ENCODE measurements at regions not wholly inside any gene's neighbourhood (a gene's known extent, or its start where the extent isn't known, plus 50 kb on each side); places are given as distances from the start of the nearest gene placed in this dataset.

DNA sequence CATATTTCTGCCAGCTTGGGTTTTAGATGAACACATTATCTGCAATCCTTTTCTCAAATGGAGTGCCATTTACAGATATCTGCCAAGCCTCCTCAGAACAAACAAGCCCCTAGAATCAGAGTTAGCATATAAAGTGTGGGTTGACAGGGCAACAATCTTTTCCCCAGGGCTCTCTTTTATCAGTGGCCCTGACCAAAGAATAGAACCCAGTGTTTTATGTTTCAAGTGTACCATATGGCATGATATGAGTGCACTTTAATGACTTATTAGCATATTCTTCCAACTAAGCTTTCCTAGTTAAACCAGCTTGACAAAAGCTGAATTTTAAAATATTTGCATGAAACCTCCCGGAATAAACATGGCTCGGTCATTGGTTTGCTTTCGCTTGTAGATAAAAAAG, 57.3 kb downstream of the EVX1 start:
- DNase-seq (ENCODE audit: low read depth) = no peak
- in situ Hi-C loops (cut with HindIII; ENCODE audit: low pct_unique_long_range_greater_than_20kb, low sequenced_read_pairs) = no loop called here

DNA sequence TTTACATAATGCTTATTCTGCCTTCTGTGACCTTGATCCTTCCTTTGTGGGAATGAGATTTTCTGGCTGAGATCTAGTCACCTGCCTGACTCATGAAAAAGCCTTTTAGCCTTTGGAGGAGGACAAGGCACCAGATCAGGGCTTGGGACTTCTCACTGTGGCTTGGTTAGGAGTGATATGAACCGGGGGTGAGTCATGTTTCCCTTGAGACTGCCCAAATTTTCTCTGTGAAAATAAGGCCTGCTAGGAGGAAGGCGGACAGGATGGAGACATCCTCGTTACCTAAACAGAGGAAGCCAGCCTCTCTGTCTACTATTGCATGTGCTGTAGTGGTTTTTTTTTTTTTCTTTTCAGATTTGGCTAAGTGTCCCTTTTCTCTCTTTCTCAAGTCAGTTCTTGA, 57.8 kb downstream of the EVX1 start:
- no peak for DNase-seq (ENCODE audit: low read depth)
- in situ Hi-C loops (cut with HindIII; ENCODE audit: low pct_unique_long_range_greater_than_20kb, low sequenced_read_pairs) = no loop called here

DNA sequence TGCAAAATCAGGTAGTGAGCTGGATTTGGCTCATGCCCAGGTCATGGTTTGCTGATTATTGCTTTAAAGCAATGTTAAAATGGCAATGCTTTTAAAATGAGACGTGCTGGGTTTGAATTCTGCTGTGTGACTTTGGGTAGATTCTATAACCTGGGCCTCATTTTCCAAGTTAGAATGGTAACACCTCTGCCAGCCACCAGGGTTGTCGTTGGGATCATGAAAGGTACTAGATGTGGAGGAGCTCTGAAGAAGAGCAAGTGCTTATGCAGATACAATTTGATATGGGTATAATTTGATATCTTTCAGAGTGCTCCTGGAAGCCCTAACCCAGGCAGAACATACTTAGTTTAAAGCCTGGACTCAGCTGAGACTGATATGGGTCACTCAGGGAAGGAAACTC, 60.0 kb downstream of the EVX1 start:
- in situ Hi-C loops (cut with HindIII; ENCODE audit: low pct_unique_long_range_greater_than_20kb, low sequenced_read_pairs) = no loop called here
- DNase-seq (ENCODE audit: low read depth) = no peak

DNA sequence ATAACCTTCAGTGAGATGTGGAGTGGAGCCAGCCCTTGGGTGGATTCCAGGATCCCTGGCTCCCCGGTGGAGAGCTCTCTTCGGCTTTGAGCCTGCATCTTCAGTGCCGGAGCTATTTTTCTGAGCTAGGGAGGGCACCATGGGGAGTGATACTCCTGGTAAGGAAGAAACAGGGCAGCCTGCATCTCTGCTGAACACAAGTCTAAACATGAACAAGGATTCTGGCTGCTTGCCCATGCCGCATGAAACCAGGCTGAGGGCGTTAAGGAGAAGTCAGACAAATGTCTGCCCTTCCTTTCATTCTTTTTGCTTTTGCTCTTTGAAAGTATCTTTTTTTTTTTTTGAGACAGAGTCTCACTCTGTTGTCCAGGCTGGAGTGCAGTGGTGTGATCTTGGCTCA, 60.4 kb downstream of the EVX1 start:
- in situ Hi-C loops (cut with HindIII; ENCODE audit: low pct_unique_long_range_greater_than_20kb, low sequenced_read_pairs) = no loop called here
- DNase-seq (ENCODE audit: low read depth) = no peak

DNA sequence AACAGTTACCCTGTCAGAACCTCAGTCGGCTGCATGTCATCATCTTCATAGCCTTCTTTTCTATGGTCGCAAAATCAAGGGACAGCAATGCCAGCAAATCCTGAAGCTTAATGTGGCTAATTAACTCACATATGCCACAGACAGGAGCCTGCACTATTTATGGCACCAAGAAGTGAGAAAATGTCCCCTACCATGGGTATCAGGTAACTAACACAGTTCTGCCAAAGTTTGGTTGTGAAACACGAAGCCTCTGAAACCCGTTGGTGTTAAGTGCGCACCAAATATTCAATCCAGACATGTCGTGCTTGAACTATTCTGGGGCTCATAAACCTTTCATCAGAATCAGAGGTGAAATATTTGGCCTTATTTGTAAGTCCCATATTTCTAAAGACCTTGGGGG, 63.3 kb downstream of the EVX1 start:
- in situ Hi-C loops (cut with HindIII; ENCODE audit: low pct_unique_long_range_greater_than_20kb, low sequenced_read_pairs) = no loop called here

DNA sequence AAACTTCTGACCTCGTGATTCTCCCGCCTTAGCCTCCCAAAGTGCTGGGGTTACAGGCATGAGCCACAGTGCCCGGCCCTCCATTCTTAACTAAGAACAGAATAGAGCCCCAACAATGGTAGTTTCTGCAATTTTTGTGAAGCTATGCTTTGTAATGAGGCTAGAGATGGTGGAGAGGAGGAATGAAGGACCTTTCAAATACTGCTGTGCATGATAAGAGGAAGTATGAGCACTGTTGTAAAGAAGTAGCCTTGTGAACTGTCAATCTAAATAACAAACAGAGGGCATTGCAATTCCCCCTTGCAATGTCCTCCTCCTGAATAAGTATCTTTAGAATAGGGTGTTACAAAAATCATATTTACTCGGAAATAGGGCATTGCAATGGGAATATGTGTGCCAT, 70.2 kb downstream of the EVX1 start:
- no peak for DNase-seq (ENCODE audit: low read depth)
- in situ Hi-C loops (cut with HindIII; ENCODE audit: low pct_unique_long_range_greater_than_20kb, low sequenced_read_pairs) = no loop called here

More for the DNA sequence above, 63.3 kb downstream of the EVX1 start:
- no peak for DNase-seq (ENCODE audit: low read depth)

DNA sequence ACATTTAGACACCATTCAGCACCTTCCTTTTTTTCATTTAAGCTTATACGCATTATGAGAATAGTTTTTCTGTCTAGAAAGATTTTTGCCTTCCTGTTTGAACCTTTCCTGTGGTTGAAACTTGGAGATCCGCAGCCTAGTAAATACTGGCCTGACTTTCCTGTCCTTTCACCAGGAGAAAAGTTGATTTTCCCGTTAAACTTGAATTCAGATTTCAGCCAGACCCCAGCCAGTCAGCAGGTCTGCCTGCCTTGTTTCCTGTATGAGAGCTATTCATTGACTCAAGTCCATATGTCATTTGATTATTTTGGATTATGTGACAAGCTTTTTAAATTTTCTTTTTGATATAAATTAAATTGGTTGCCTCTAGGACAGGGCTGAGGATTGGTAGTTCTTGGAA, 71.5 kb downstream of the EVX1 start:
- no peak for DNase-seq (ENCODE audit: low read depth)
- in situ Hi-C loops (cut with HindIII; ENCODE audit: low pct_unique_long_range_greater_than_20kb, low sequenced_read_pairs) = no loop called here

DNA sequence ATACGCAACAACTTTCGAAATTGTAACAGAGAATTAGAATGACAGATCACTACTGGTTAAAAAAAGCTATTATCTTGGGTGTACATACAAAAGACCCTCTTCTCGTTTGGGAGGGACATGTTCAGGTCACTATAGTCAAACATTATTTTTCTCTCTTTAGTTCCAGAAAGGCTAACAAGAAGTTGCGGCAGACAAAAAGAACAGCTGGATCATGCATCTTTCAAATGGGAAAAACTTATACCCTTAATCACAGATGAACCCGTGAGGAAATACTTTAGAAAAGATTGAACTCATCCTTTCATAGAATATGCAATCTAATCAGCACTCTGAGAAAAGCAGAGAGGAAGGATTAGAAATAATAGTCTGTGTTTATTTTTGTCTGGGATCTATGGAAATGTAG, 72.5 kb downstream of the EVX1 start:
- DNase-seq (ENCODE audit: low read depth) = no peak
- in situ Hi-C loops (cut with HindIII; ENCODE audit: low pct_unique_long_range_greater_than_20kb, low sequenced_read_pairs) = no loop called here

DNA sequence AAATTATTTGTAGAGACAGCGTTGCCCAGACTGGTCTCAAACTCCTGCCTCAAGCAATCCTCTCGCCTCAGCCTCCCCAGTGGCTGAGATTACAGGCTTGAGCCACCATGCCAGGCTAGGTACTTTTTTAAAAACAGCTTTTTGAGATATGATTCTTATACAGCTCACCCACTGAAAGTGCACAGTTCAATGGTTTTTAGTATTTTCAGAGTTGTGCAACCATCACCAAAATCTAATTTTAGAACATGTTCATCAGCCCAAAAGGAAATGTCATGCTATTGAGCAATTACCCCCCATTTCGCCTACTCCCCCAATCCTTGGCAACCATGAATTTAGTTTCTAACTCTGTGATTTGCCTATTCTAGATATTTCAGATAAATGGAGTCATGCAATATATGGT, 73.7 kb downstream of the EVX1 start:
- no peak for DNase-seq (ENCODE audit: low read depth)
- in situ Hi-C loops (cut with HindIII; ENCODE audit: low pct_unique_long_range_greater_than_20kb, low sequenced_read_pairs) = no loop called here

DNA sequence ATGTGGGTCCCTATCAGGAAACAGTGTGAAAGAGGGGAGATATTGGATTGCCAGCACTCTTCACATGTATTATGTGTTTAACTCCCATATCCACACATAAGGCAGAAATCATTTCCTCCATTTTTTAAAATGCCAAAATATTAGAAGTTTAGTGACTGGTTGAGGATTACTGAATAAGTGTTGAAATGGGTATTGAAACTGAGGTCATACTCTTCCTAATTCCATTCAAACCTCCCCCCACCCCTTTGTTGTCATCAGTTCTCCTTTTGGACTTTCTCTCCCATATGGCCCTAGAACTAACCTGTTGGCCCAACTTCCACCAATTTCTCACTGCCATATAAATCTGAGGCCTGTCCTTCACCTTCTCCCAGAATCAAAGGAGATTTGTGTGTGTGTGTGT, 81.6 kb downstream of the EVX1 start:
- DNase-seq (ENCODE audit: low read depth) = no peak
- in situ Hi-C loops (cut with HindIII; ENCODE audit: low pct_unique_long_range_greater_than_20kb, low sequenced_read_pairs) = no loop called here

DNA sequence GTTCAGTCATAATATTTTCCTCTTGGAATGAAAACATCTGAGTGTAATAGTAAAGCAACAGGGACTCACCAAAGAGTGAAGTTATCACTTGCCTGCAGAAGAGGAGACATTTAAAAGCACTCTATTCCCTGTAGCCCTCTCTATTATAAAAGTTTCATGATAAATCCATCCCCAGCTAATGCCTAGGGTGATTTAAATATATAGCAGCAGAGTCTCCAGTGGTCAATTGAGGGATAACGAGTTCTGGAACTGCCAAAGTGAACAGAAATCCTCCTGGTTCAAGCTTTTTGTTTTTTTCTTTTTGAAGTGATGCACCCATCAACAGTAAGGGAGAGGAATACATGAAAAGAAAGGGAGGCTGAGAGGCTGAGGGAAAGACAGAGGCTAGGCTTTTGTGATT, 87.3 kb downstream of the EVX1 start:
- in situ Hi-C loops (cut with HindIII; ENCODE audit: low pct_unique_long_range_greater_than_20kb, low sequenced_read_pairs) = no loop called here

DNA sequence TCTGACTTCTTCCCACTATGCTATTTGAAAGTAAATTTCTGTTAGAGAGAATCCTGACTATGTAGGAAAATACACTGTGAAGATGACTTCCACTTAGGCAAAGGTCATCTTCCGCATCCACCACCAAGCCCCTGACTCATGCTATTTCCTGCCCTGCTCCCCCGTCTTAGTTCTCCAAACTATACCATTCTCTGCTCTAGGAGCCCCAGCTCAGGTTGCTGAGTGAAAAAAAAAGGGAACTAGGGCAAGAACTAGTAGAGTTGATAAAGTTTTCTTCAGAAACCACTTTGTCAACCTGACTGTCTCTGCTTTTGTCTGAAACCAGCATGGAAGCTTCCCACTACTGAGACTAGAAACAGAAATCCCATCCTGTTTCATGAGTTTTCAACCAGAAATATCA, 96.9 kb downstream of the EVX1 start:
- in situ Hi-C loops (cut with HindIII; ENCODE audit: low pct_unique_long_range_greater_than_20kb, low sequenced_read_pairs) = no loop called here
- DNase-seq (ENCODE audit: low read depth) = no peak

More for the DNA sequence above, 87.3 kb downstream of the EVX1 start:
- DNase-seq (ENCODE audit: low read depth) = no peak

DNA sequence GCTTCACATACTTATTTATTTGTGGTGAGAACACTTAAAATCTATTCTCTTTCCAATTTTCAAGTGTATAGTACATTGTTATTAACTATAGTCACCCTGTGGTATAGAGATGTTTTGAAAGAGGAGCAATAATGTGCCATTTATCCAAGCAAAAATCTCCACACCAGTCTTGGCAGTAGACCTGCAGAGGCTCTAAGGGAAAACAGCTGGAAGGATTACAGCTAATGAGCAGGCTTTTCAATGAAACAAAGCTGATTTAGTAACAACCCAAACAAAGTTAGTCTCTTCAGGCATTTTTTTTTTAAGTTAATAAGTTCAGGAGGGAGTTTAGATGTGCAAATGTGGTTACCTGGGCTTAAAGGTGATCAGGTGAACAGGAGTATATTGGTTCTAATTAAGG, 101.9 kb downstream of the EVX1 start:
- in situ Hi-C loops (cut with HindIII; ENCODE audit: low pct_unique_long_range_greater_than_20kb, low sequenced_read_pairs) = no loop called here
- no peak for DNase-seq (ENCODE audit: low read depth)

DNA sequence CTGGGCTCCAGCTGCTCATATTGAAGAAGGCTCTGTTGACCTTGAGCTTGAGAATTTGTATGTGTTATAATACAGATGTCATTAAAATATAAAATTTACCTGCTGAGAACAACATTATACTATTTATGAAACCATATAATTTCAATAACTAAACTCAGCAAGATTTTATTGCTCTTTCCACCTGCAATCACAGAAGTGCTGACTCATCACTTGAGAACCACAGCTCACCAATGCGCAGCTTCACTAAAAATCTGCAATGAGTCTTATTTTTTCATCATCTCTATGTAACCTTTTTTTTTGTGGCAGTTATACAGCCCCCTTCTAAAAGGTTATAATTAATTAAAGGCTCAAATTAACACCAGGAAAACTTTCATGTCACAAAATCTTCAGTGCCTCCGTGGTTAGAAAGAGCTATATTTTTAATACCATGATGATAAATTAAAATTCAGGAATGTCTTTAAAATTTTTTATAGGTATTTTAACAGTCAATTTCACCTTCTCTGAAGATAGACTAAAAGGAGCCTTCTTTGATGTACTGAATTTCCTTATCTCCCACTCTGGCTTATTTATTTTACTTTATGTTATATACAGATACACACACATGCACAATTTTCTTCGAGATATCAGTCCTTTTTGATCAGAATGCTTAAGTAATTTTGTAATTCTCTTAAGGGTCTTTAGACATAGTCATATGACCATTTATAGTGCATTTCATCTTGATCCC, 102.7 kb downstream of the EVX1 start:
- no peak for DNase-seq (ENCODE audit: low read depth)
- in situ Hi-C loops (cut with HindIII; ENCODE audit: low pct_unique_long_range_greater_than_20kb, low sequenced_read_pairs) = no loop called here

DNA sequence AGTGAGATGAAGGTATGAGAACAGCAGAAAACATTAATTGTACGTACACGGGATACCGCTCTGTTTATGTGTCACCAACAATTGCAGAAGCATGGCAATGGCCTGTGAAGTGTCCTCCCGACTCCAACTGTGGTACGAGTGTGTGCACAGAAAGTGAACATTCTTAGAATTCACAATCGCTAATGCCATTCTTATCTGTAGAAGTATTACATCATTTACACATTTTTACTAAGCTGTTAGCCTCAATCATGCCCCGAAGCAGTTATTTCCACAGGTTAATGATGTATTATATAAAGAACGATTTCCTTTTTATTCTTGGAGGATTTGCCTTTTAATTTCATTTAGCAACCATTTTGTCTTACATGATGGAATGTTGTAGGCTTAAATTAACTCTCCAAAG, 103.4 kb downstream of the EVX1 start:
- in situ Hi-C loops (cut with HindIII; ENCODE audit: low pct_unique_long_range_greater_than_20kb, low sequenced_read_pairs) = no loop called here
- DNase-seq (ENCODE audit: low read depth) = no peak

DNA sequence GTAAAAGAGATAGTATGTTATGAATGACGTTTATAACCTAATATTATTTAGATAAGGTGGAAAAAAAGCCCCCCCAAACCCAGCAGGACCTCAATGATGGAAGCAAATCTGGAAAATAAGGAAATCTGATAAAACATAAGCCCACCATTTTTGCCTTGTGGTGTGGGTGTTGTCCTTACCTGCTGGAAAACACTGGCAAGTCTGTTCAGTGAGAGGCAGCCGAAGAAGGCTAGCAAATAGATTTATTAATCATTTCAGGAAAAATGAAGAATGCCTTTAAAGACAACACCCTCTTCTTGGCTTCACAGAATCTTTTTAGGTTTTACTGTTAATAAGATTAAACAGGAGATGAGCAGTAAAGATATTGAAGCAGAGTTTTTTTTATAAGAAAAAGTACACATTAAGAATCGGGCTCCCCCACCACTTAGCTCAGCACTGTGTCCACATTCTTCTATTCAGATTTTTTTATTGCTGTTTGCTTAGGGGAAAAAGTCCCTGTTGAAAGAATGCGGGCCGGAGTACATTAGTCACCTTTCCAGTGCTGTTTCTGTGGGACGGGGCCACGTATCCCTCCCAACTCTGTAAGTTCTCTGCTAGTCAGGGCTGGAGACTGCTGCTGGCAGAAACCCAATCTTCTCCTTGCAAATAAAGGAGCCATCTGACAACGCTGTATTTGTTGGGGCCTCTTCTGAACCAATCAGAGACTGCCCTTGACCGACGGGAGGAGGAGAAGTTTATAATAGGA, 104.1 kb downstream of the EVX1 start:
- in situ Hi-C loops (cut with HindIII; ENCODE audit: low pct_unique_long_range_greater_than_20kb, low sequenced_read_pairs) = no loop called here
- DNase-seq (ENCODE audit: low read depth) = peak; percentile 46

DNA sequence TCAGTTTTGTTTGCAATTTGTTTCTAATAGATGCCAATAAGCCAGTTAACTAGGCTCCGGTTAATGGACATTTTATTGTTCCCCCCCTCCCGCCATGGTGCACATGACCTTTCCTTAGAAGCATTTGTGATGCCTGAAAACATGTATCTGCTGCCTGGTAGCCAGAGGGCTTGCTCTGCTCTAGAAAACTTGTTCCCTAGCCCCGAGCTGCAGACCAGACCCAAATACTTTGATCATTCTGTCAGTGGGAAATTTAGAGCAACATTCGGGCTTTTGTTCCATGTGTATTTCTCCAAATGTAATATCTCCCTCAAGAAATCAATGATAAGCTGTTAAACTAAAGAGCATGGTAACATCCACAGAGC, 104.7 kb downstream of the EVX1 start:
- in situ Hi-C loops (cut with HindIII; ENCODE audit: low pct_unique_long_range_greater_than_20kb, low sequenced_read_pairs) = no loop called here
- no peak for DNase-seq (ENCODE audit: low read depth)

DNA sequence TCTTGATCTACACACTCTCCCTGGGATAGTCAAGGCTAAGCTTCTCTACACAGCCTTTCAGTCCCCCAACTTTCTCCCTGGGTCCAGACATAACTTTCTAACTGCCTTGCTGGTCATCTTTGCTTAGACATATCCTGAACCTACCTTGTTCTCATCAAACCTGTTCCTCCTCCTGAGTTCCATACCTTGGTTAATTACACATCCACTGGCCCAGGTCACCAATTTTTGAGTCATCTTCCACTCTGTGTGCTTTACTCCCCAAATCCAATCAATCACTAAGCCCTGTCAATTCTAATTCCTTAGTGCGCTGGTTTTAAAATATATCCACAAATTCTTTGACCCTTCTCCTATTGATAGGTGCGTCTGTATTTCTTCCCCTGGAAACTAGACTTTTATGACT, 107.0 kb downstream of the EVX1 start:
- DNase-seq (ENCODE audit: low read depth) = no peak
- in situ Hi-C loops (cut with HindIII; ENCODE audit: low pct_unique_long_range_greater_than_20kb, low sequenced_read_pairs) = no loop called here

DNA sequence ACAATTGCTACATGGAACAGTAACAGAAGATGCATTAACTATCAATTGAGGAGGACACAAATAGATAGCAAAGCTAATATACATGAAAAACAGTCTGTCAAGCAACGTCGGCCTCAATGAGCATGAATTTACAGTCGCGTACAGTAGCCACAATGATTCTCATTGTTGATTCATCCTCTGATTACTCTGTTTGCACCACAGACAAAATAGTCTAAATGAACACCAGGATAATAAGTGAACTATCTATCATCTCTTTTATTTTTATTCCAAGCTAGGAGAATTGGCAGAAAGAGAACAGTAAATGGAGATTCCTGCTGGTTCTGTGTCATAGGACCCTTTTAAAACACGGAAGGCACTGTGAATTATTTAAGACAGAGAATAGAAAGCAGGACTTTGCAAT, 108.5 kb downstream of the EVX1 start:
- no peak for DNase-seq (ENCODE audit: low read depth)
- in situ Hi-C loops (cut with HindIII; ENCODE audit: low pct_unique_long_range_greater_than_20kb, low sequenced_read_pairs) = no loop called here

DNA sequence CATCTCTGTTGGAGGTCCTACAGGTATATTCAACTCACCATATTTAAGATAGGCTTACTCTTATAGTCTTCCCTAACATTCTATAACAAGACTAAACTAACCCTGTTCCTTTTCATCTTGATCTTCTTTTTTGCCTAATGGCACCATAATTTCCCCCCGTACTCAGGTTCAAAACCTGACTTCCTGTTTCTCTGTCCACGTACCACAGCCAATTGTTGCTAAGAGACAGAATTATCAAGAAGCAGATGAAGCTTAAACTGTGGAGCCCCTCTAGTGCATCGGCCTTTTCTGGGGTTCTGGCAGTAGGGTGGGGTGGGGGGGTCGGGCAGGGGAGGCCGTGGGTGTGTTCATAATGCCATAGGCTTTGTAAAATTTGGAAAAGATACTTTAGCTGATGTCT, 109.2 kb downstream of the EVX1 start:
- DNase-seq (ENCODE audit: low read depth) = no peak
- in situ Hi-C loops (cut with HindIII; ENCODE audit: low pct_unique_long_range_greater_than_20kb, low sequenced_read_pairs) = no loop called here

Measured in Caki2 (cell line).